HG02885 (cell line): ENCODE measurements at regions not wholly inside any gene's neighbourhood (a gene's known extent, or its start where the extent isn't known, plus 50 kb on each side); places are given as distances from the start of the nearest gene placed in this dataset.
"Not testable (repeated sequence)": the region's sequence is repeated elsewhere in the genome, so short reads cannot be mapped to it uniquely, and the experiment has no call there.

Source experiments
- ATAC-seq: cut with Tn5 transposase; IDR thresholded peaks from one replicate; pipeline ENCODE4 v1.9.1; 2021; ENCODE audit warnings: mild to moderate bottlenecking; ENCODE audit not compliant: unreplicated experiment, poor library complexity

GRCh38 chr3:176896165-176896564 is 301.1 kb downstream of the TBL1XR1 start:
- no peak for ATAC-seq

GRCh38 chr3:176879710-176880109 is 317.6 kb downstream of the TBL1XR1 start:
- no peak for ATAC-seq

- peak; percentile 1 for ATAC-seq
Observed at GRCh38 chr3:176873261-176873660, 324.0 kb downstream of the TBL1XR1 start.

GRCh38 chr3:176872771-176873209 is 324.5 kb downstream of the TBL1XR1 start:
- ATAC-seq: peak; percentile 99

GRCh38 chr3:176870451-176870850 is 326.8 kb downstream of the TBL1XR1 start:
- ATAC-seq: no peak

GRCh38 chr3:176867681-176868663 is 329.3 kb downstream of the TBL1XR1 start:
- ATAC-seq: no peak

GRCh38 chr3:176861137-176861536 is 336.1 kb downstream of the TBL1XR1 start:
- ATAC-seq: no peak

- no peak for ATAC-seq
Observed at GRCh38 chr3:176856721-176857120, 340.6 kb downstream of the TBL1XR1 start.

- ATAC-seq: no peak
Observed at GRCh38 chr3:176855901-176856486, 341.3 kb downstream of the TBL1XR1 start.

- ATAC-seq: no peak
Observed at GRCh38 chr3:176855213-176855612, 342.1 kb downstream of the TBL1XR1 start.

- no peak for ATAC-seq
Observed at GRCh38 chr3:176850498-176850897, 346.8 kb downstream of the TBL1XR1 start.

GRCh38 chr3:176848431-176849214 is 348.7 kb downstream of the TBL1XR1 start:
- ATAC-seq: no peak

- ATAC-seq: no peak
Observed at GRCh38 chr3:176842914-176843313, 354.4 kb downstream of the TBL1XR1 start.

- no peak for ATAC-seq
Observed at GRCh38 chr3:176840641-176841286, 356.5 kb downstream of the TBL1XR1 start.

- ATAC-seq: no peak
Observed at GRCh38 chr3:176839901-176840300, 357.4 kb downstream of the TBL1XR1 start.

GRCh38 chr3:176839466-176839865 is 357.8 kb downstream of the TBL1XR1 start:
- ATAC-seq: no peak

GRCh38 chr3:176827244-176827643 is 370.0 kb downstream of the TBL1XR1 start:
- ATAC-seq: not testable (repeated sequence)

GRCh38 chr3:176824811-176825210 is 372.5 kb downstream of the TBL1XR1 start:
- ATAC-seq: no peak

GRCh38 chr3:176820764-176821163 is 376.5 kb downstream of the TBL1XR1 start:
- no peak for ATAC-seq

- no peak for ATAC-seq
Observed at GRCh38 chr3:176816937-176817336, 380.3 kb downstream of the TBL1XR1 start.
